ENCODE measurements at regions not wholly inside any gene's neighbourhood (a gene's known extent, or its start where the extent isn't known, plus 50 kb on each side); places are given as distances from the start of the nearest gene placed in this dataset.

- intact Hi-C loops (cut with micrococcal nuclease; ENCODE audit: unreplicated experiment): loop anchor here (5.0 kb wide), 1 partner anchor 65 kb away; no protein-coding TSS in a partner anchor
- Histone ChIP-seq H3K27me3 (replicated peaks; ENCODE audit: insufficient read depth, low read depth, low read length, poor library complexity) (no peaks in the 10 kb centered on the region), H3K4me3 (ENCODE audit: low read depth, low read length, poor library complexity, severe bottlenecking) (no peak overlapping the region), H3K36me3 (ENCODE audit: insufficient read depth, low read length, poor library complexity, severe bottlenecking) (no peaks in the 10 kb centered on the region), H3K4me1 (ENCODE audit: insufficient read depth, low read length, poor library complexity, severe bottlenecking) (peaks cover 26% of the 10 kb centered on the region), H3K9me3 (ENCODE audit: low read depth, low read length, poor library complexity, severe bottlenecking) (no peaks in the 10 kb centered on the region), H3K27ac (ENCODE audit: low read depth, low read length, poor library complexity, severe bottlenecking) (no peak overlapping the region)
- TF ChIP-seq EZH2 (IDR thresholded peaks at IDR 0.05; ENCODE audit: borderline replicate concordance, low read depth, low read length, poor library complexity, severe bottlenecking) (no peak), CTCF (conservative IDR thresholded peaks at IDR 0.05; ENCODE audit: low read depth, low read length) (no peak)
- BruUV-seq (replicated peaks): no TSS peak
- no peak for DNase-seq (ENCODE audit: low spot score)
- CTCF ChIA-PET: no interaction called here
- POLR2A ChIA-PET (ENCODE audit: low non-redundant PET): no interaction called here
Measured at GRCh38 chr11:91802475-91802874, 422.1 kb upstream of the FAT3 start.

GRCh38 chr11:91800208-91800914 lies 424.3 kb upstream of the FAT3 start:
- peaks cover 30% of the 10 kb centered on the region for H3K4me1 ChIP-seq (ENCODE audit: insufficient read depth, low read length, poor library complexity, severe bottlenecking)
- H3K9me3 ChIP-seq (ENCODE audit: low read depth, low read length, poor library complexity, severe bottlenecking): no peaks in the 10 kb centered on the region
- no peak overlapping the region for H3K4me3 ChIP-seq (ENCODE audit: low read depth, low read length, poor library complexity, severe bottlenecking)
- H3K27me3 ChIP-seq (replicated peaks; ENCODE audit: insufficient read depth, low read depth, low read length, poor library complexity): no peaks in the 10 kb centered on the region
- H3K27ac ChIP-seq (ENCODE audit: low read depth, low read length, poor library complexity, severe bottlenecking): no peak overlapping the region
- POLR2A ChIA-PET (ENCODE audit: low non-redundant PET): no interaction called here
- DNase-seq (ENCODE audit: low spot score): no peak
- CTCF ChIA-PET: no interaction called here
- no peaks in the 10 kb centered on the region for H3K36me3 ChIP-seq (ENCODE audit: insufficient read depth, low read length, poor library complexity, severe bottlenecking)
- no TSS peak for BruUV-seq (replicated peaks)
- TF ChIP-seq CTCF (conservative IDR thresholded peaks at IDR 0.05; ENCODE audit: low read depth, low read length): no peak
- intact Hi-C loops (cut with micrococcal nuclease; ENCODE audit: unreplicated experiment): loop anchor here (5.0 kb wide), 1 partner anchor 67 kb away; no protein-coding TSS in a partner anchor

- Histone ChIP-seq H3K4me3 (ENCODE audit: low read depth, low read length, poor library complexity, severe bottlenecking) (no peak overlapping the region), H3K4me1 (ENCODE audit: insufficient read depth, low read length, poor library complexity, severe bottlenecking) (peaks cover 19% of the 10 kb centered on the region), H3K9me3 (ENCODE audit: low read depth, low read length, poor library complexity, severe bottlenecking) (no peaks in the 10 kb centered on the region), H3K36me3 (ENCODE audit: insufficient read depth, low read length, poor library complexity, severe bottlenecking) (no peaks in the 10 kb centered on the region), H3K27ac (ENCODE audit: low read depth, low read length, poor library complexity, severe bottlenecking) (no peak overlapping the region), H3K27me3 (replicated peaks; ENCODE audit: insufficient read depth, low read depth, low read length, poor library complexity) (no peaks in the 10 kb centered on the region)
- POLR2A ChIA-PET (ENCODE audit: low non-redundant PET): no interaction called here
- no peak for DNase-seq (ENCODE audit: low spot score)
- TF ChIP-seq EZH2 (IDR thresholded peaks at IDR 0.05; ENCODE audit: borderline replicate concordance, low read depth, low read length, poor library complexity, severe bottlenecking) (no peak), CTCF (conservative IDR thresholded peaks at IDR 0.05; ENCODE audit: low read depth, low read length) (no peak)
- CTCF ChIA-PET: no interaction called here
- no TSS peak for BruUV-seq (replicated peaks)
- intact Hi-C loops (cut with micrococcal nuclease; ENCODE audit: unreplicated experiment): no loop called here
Measured at GRCh38 chr11:91798240-91798639, 426.4 kb upstream of the FAT3 start.
